ENCODE measurements at regions not wholly inside any gene's neighbourhood (a gene's known extent, or its start where the extent isn't known, plus 50 kb on each side); places are given as distances from the start of the nearest gene placed in this dataset.
"Not testable (repeated sequence)": the region's sequence is repeated elsewhere in the genome, so short reads cannot be mapped to it uniquely, and the experiment has no call there.

- Histone ChIP-seq H3K27ac (no peak overlapping the region), H3K4me3 (no peak overlapping the region), H3K9me3 (no peaks in the 10 kb centered on the region), H3K27me3 (no peaks in the 10 kb centered on the region), H3K36me3 (no peaks in the 10 kb centered on the region), H3K4me1 (no peaks in the 10 kb centered on the region)
- 91% methylated on average over 12 of the region's 25 CpGs for WGBS (ENCODE audit: insufficient coverage, low coverage, low lambda C conversion rate, missing lambda C conversion rate)
- no peak for ATAC-seq
- DNase-seq = no peak
- intact Hi-C loops (cut with DNase I) = no loop called here
- TF ChIP-seq POLR2A (IDR thresholded peaks at IDR 0.05) (no peak), CTCF (IDR thresholded peaks at IDR 0.05) (no peak)
These were observed 113.5 kb upstream of the ZNF236 start for GRCh38 chr18:76708722-76709353.

- WGBS (ENCODE audit: insufficient coverage, low coverage, low lambda C conversion rate, missing lambda C conversion rate) = 80% methylated on average over 3 of the region's 28 CpGs
- TF ChIP-seq CTCF (IDR thresholded peaks at IDR 0.05) (no peak), POLR2A (IDR thresholded peaks at IDR 0.05) (no peak)
- Histone ChIP-seq H3K36me3 (no peaks in the 10 kb centered on the region), H3K27ac (no peak overlapping the region), H3K9me3 (no peaks in the 10 kb centered on the region), H3K4me3 (no peak overlapping the region), H3K27me3 (no peaks in the 10 kb centered on the region), H3K4me1 (no peaks in the 10 kb centered on the region)
- DNase-seq (no peak), ATAC-seq (no peak)
- intact Hi-C loops (cut with DNase I) = no loop called here
These were observed 114.2 kb upstream of the ZNF236 start for GRCh38 chr18:76708071-76708721.

- H3K27me3 ChIP-seq = no peaks in the 10 kb centered on the region
- DNase-seq (no peak), ATAC-seq (no peak)
- TF ChIP-seq CTCF (IDR thresholded peaks at IDR 0.05) = no peak
- TF ChIP-seq POLR2A (IDR thresholded peaks at IDR 0.05) = no peak
- no peaks in the 10 kb centered on the region for H3K36me3 ChIP-seq
- H3K4me3 ChIP-seq = no peak overlapping the region
- no peak overlapping the region for H3K27ac ChIP-seq
- no peaks in the 10 kb centered on the region for H3K4me1 ChIP-seq
- H3K9me3 ChIP-seq = no peaks in the 10 kb centered on the region
- intact Hi-C loops (cut with DNase I) = no loop called here
- 85% methylated on average over 4 of the region's 7 CpGs for WGBS (ENCODE audit: insufficient coverage, low coverage, low lambda C conversion rate, missing lambda C conversion rate)
These were observed 114.8 kb upstream of the ZNF236 start for GRCh38 chr18:76707534-76707933.

GRCh38 chr18:76704589-76704988 is 117.8 kb upstream of the ZNF236 start:
- not testable (repeated sequence) for DNase-seq, ATAC-seq

GRCh38 chr18:76699923-76700322 is 122.4 kb upstream of the ZNF236 start:
- intact Hi-C loops (cut with DNase I) = no loop called here
- DNase-seq = no peak
- H3K9me3 ChIP-seq = no peaks in the 10 kb centered on the region
- TF ChIP-seq CTCF (IDR thresholded peaks at IDR 0.05) = no peak
- TF ChIP-seq POLR2A (IDR thresholded peaks at IDR 0.05) = no peak
- no peaks in the 10 kb centered on the region for H3K27me3 ChIP-seq
- 64% methylated on average over 11 of the region's 11 CpGs for WGBS (ENCODE audit: insufficient coverage, low coverage, low lambda C conversion rate, missing lambda C conversion rate)
- no peak overlapping the region for H3K27ac ChIP-seq
- ATAC-seq = no peak
- H3K36me3 ChIP-seq = no peaks in the 10 kb centered on the region
- no peak overlapping the region for H3K4me3 ChIP-seq
- no peaks in the 10 kb centered on the region for H3K4me1 ChIP-seq

More at GRCh38 chr18:76704589-76704988, 117.8 kb upstream of the ZNF236 start:
- H3K9me3 ChIP-seq; intact Hi-C loops (cut with DNase I); H3K4me3 ChIP-seq; H3K27me3 ChIP-seq; H3K27ac ChIP-seq; H3K36me3 ChIP-seq; H3K4me1 ChIP-seq: not testable (repeated sequence)
- WGBS (ENCODE audit: insufficient coverage, low coverage, low lambda C conversion rate, missing lambda C conversion rate) = 93% methylated on average over 2 of the region's 4 CpGs

All from right lobe of liver (tissue), 6 donors.